Dedifferentiated amniotic fluid mesenchymal stem cell (primary cell): ENCODE measurements at regions not wholly inside any gene's neighbourhood (a gene's known extent, or its start where the extent isn't known, plus 50 kb on each side); places are given as distances from the start of the nearest gene placed in this dataset.

Source experiments
- DNase-seq: peaks from one replicate; pipeline ENCODE4 v3.0.0-alpha.2; 2016; ENCODE audit errors: extremely low spot score

GRCh38 chr1:208842451-208842850 is 598.3 kb upstream of the PLXNA2 start:
- no peak for DNase-seq

- DNase-seq = no peak
Measured at GRCh38 chr1:208844158-208844557, 600.0 kb upstream of the PLXNA2 start.

GRCh38 chr1:208848854-208849253 is 604.7 kb upstream of the PLXNA2 start:
- DNase-seq = no peak

- no peak for DNase-seq
Measured at GRCh38 chr1:208850442-208850841, 606.3 kb upstream of the PLXNA2 start.

GRCh38 chr1:208851366-208851765 is 607.2 kb upstream of the PLXNA2 start:
- no peak for DNase-seq

- DNase-seq = no peak
Measured at GRCh38 chr1:208852911-208853310, 608.7 kb upstream of the PLXNA2 start.

- no peak for DNase-seq
Measured at GRCh38 chr1:208855403-208855802, 611.2 kb upstream of the PLXNA2 start.

- DNase-seq = no peak
Measured at GRCh38 chr1:208857465-208857864, 613.3 kb upstream of the PLXNA2 start.

- no peak for DNase-seq
Measured at GRCh38 chr1:208858738-208859137, 614.6 kb upstream of the PLXNA2 start.

GRCh38 chr1:208864366-208864965 is 620.3 kb upstream of the PLXNA2 start:
- no peak for DNase-seq

GRCh38 chr1:208866386-208866955 is 622.3 kb upstream of the PLXNA2 start:
- DNase-seq = no peak

GRCh38 chr1:208868554-208868953 is 624.4 kb upstream of the PLXNA2 start:
- DNase-seq = no peak

GRCh38 chr1:208874915-208875314 is 630.7 kb upstream of the PLXNA2 start:
- no peak for DNase-seq

GRCh38 chr1:208879022-208879421 is 634.8 kb upstream of the PLXNA2 start:
- DNase-seq = no peak

- DNase-seq = no peak
Measured at GRCh38 chr1:208880433-208881100, 636.4 kb upstream of the PLXNA2 start.

GRCh38 chr1:208885060-208885459 is 640.9 kb upstream of the PLXNA2 start:
- no peak for DNase-seq

GRCh38 chr1:208885650-208886049 is 641.5 kb upstream of the PLXNA2 start:
- DNase-seq = no peak

GRCh38 chr1:208888376-208888775 is 644.2 kb upstream of the PLXNA2 start:
- no peak for DNase-seq

- DNase-seq = no peak
Measured at GRCh38 chr1:208892147-208892546, 648.0 kb upstream of the PLXNA2 start.

- no peak for DNase-seq
Measured at GRCh38 chr1:208893251-208893650, 649.1 kb upstream of the PLXNA2 start.

GRCh38 chr1:208895181-208895580 is 651.0 kb upstream of the PLXNA2 start:
- DNase-seq = no peak

- DNase-seq = no peak
Measured at GRCh38 chr1:208895820-208896219, 651.6 kb upstream of the PLXNA2 start.

- DNase-seq = no peak
Measured at GRCh38 chr1:208896768-208897167, 652.6 kb upstream of the PLXNA2 start.
